ENCODE measurements at regions not wholly inside any gene's neighbourhood (a gene's known extent, or its start where the extent isn't known, plus 50 kb on each side); places are given as distances from the start of the nearest gene placed in this dataset.
"Not testable (repeated sequence)": the region's sequence is repeated elsewhere in the genome, so short reads cannot be mapped to it uniquely, and the experiment has no call there.

DNA sequence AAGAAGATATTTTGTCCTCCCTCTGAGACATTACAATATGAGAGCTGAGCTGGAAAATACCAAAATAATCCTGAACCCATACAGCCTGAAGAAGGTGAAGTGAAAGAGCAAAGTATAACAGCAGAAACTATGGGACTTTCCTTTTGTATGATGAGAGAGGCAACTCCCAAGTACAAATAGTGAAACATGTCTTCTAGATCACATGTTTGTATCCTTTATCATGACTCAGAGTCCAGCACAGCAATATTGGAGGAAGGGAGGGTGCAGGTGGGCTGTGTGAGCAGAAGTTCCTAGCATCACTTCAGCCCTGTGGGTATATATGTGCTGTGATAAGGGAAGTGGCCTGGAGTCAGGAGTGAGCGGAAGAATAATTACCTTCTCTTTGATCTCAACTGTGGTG is 265.6 kb upstream of the NRXN1 start:
- intact Hi-C loops (cut with DNase I), result no loop called here
- DNase-seq (ENCODE audit: low spot score), result no peak

GRCh38 chr2:51293566-51294200 is 261.8 kb upstream of the NRXN1 start:
- no peak for DNase-seq (ENCODE audit: low spot score)
- intact Hi-C loops (cut with DNase I), result no loop called here

GRCh38 chr2:51291762-51292551 is 260.0 kb upstream of the NRXN1 start:
- intact Hi-C loops (cut with DNase I), result no loop called here

GRCh38 chr2:51290725-51291124 is 258.8 kb upstream of the NRXN1 start:
- intact Hi-C loops (cut with DNase I), result no loop called here
- no peak for DNase-seq (ENCODE audit: low spot score)

More at GRCh38 chr2:51291762-51292551, 260.0 kb upstream of the NRXN1 start:
- DNase-seq (ENCODE audit: low spot score), result no peak

DNA sequence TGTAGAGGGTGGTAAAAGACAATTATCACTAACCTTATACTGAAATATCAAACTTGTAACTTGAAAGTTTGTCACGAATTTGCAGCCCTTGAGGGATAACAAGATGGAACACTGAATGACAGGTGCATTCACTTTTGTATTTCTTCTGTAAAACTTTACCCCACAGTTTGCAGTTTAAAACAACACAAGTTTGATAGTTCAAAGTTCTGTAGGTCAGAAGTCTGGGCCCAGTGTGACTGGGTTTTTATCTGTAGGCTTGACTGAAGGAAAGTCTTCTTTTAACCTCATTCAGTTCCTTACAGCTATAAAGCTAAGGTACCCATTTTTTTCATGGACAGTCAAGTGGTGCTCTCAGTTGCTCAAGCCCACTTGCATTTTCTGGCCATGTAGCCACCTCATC is 257.1 kb upstream of the NRXN1 start:
- intact Hi-C loops (cut with DNase I), result no loop called here
- DNase-seq (ENCODE audit: low spot score), result no peak

GRCh38 chr2:51268191-51268590 is 236.3 kb upstream of the NRXN1 start:
- no peak for DNase-seq (ENCODE audit: low spot score)
- intact Hi-C loops (cut with DNase I), result no loop called here

GRCh38 chr2:51265539-51265938 is 233.6 kb upstream of the NRXN1 start:
- DNase-seq (ENCODE audit: low spot score), result no peak
- intact Hi-C loops (cut with DNase I), result no loop called here

GRCh38 chr2:51263951-51264350 is 232.0 kb upstream of the NRXN1 start:
- intact Hi-C loops (cut with DNase I), result no loop called here

GRCh38 chr2:51263101-51263500 is 231.2 kb upstream of the NRXN1 start:
- intact Hi-C loops (cut with DNase I); DNase-seq (ENCODE audit: low spot score): not testable (repeated sequence)

More at GRCh38 chr2:51263951-51264350, 232.0 kb upstream of the NRXN1 start:
- DNase-seq (ENCODE audit: low spot score), result no peak

- intact Hi-C loops (cut with DNase I), result no loop called here
- DNase-seq (ENCODE audit: low spot score), result no peak
Measured at GRCh38 chr2:51258301-51258700, 226.4 kb upstream of the NRXN1 start.

GRCh38 chr2:51256736-51257135 is 224.8 kb upstream of the NRXN1 start:
- DNase-seq (ENCODE audit: low spot score), result no peak
- intact Hi-C loops (cut with DNase I), result no loop called here

GRCh38 chr2:51251356-51251755 is 219.4 kb upstream of the NRXN1 start:
- intact Hi-C loops (cut with DNase I), result no loop called here
- no peak for DNase-seq (ENCODE audit: low spot score)

GRCh38 chr2:51247252-51247805 is 215.4 kb upstream of the NRXN1 start:
- intact Hi-C loops (cut with DNase I), result no loop called here
- no peak for DNase-seq (ENCODE audit: low spot score)

DNA sequence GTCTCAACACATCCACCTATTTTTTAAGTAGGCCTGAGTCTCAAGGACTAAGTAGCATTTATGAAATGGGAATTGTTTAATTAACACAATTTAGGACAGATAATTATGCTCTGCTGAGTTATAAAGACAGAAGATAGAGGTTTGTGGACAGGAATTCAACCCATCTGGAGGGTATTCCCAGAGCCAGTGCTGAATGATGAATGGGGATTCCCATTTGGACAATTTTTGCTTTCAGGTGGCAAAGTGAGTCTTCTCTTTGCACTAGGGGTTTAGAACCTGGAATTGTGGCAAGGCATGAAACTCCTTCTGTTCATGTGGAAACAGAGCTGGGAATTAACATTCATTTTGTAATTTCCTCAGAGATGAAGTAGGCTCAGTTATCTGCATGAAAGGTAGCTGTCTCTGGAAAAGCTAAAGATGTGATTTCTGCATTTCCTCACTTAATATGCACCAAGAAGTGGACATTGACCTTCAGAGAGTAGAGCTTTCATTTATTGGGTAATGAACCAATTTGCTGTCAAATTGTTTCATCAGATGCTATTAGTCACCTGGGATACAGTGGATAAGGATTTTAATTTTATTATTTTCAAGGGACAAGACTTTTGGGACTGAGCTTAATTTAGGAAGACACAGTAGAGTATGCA is 212.1 kb upstream of the NRXN1 start:
- intact Hi-C loops (cut with DNase I), result no loop called here
- no peak for DNase-seq (ENCODE audit: low spot score)

GRCh38 chr2:51237626-51238271 is 205.8 kb upstream of the NRXN1 start:
- DNase-seq (ENCODE audit: low spot score), result no peak
- intact Hi-C loops (cut with DNase I), result no loop called here

DNA sequence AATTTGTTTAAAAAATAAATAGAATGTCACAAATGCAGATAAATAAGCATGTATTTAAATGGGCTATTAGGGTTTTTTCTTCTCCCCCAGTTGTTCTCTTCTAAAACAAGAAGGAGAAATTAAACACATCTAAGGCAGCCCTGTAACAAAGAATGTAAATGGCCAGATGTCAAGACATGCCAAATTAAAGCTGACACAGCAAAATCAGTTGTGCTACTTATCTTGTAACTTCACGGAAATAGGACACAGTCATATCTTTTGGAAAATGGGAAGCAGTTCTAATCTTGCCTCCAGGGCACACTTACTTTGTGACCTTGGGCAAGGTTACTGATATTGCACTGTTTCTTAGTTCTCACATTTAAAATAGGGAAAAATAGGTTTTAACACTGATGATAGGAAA is 200.1 kb upstream of the NRXN1 start:
- intact Hi-C loops (cut with DNase I), result no loop called here
- no peak for DNase-seq (ENCODE audit: low spot score)

GRCh38 chr2:51231071-51231470 is 199.1 kb upstream of the NRXN1 start:
- intact Hi-C loops (cut with DNase I), result no loop called here
- DNase-seq (ENCODE audit: low spot score), result no peak

DNA sequence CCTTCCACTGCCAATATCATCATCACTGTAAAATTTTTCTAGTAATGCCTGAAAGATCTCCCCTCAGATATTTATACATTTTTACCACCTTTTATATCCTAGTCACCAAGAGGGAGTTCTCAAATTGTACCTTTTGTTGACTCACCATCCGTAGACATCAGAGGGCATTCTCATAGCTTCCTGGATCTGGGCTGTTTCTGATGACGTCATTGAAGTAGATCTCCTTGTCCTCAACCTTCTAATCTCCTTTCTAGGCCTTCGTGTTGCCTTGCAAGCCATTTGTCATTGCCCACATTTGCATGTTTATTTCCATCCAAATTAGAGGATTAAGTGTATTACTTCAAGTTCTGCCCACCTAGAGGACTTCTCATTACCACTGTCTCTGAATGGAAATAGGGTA is 193.4 kb upstream of the NRXN1 start:
- intact Hi-C loops (cut with DNase I), result no loop called here
- no peak for DNase-seq (ENCODE audit: low spot score)

- DNase-seq (ENCODE audit: low spot score), result no peak
- intact Hi-C loops (cut with DNase I), result no loop called here
Measured at GRCh38 chr2:51224790-51225189, 192.9 kb upstream of the NRXN1 start.

DNA sequence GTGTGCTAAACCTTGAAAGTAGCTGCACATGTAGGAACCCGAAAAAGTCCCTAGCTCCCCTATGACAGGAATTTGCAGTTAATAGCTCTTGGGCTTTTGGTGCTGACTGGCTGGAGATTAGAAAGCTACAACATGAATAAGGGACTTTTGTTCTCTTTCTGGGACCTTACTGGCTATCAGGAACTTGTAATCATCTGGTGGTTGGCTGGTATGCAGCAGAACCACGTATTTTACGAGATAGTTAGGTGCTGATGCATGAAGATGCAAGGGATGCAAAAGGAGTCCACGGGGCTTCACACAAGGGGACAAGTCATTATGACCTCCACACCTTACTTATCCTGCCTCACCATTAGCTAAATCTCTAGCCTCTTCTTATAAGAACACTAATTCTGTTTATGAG is 190.2 kb upstream of the NRXN1 start:
- intact Hi-C loops (cut with DNase I), result no loop called here

More for the DNA sequence above, 190.2 kb upstream of the NRXN1 start:
- DNase-seq (ENCODE audit: low spot score), result no peak

All from posterior vena cava (tissue), 2 donors.